Ovary (tissue), 7 donors: ENCODE measurements at regions not wholly inside any gene's neighbourhood (a gene's known extent, or its start where the extent isn't known, plus 50 kb on each side); places are given as distances from the start of the nearest gene placed in this dataset.
"Not testable (repeated sequence)": the region's sequence is repeated elsewhere in the genome, so short reads cannot be mapped to it uniquely, and the experiment has no call there.

Experiments used
- DNase-seq, 5 donors: peaks; one replicate each; pipeline ENCODE4 v3.0.0-alpha.2; 2019 to 2020
- H3K27ac ChIP-seq, 2 donors: fragments of 200-600 bp; one replicate each; pipeline versions ENCODE4 v1.5.1 to v1.8.0; 2019 to 2022
- H3K27me3 ChIP-seq: fragments of 200-600 bp; one replicate; pipeline ENCODE4 v1.8.0; 2022
- H3K36me3 ChIP-seq: fragments of 200-600 bp; sonication (generic); one replicate; pipeline ENCODE4 v1.5.1; 2019
- H3K4me1 ChIP-seq: one replicate; pipeline ENCODE4 v1.8.1; 2013; ENCODE audit warnings: mild to moderate bottlenecking, moderate library complexity; ENCODE audit not compliant: insufficient read depth
- H3K4me3 ChIP-seq: fragments of 200-600 bp; sonication (generic); one replicate; pipeline ENCODE4 v1.5.1; 2017
- H3K9me3 ChIP-seq, 2 donors: fragments of 200-600 bp in 1 of 2; sonication (generic) in 1 of 2; one replicate each; pipeline versions ENCODE4 v1.5.1 to v1.8.1; 2013 to 2019; ENCODE audit warnings: mild to moderate bottlenecking in 1 of 2, moderate library complexity in 1 of 2
- CTCF ChIP-seq, 3 donors: fragments of 450-650 bp in 2 of 3; fragments of 200-600 bp in 1 of 3; IDR thresholded peaks; one replicate each; pipeline versions ENCODE4 v1.5.1 to v1.8.0; 2016 to 2022; ENCODE audit warnings: antibody characterized with exemption in 3 of 3, mild to moderate bottlenecking in 1 of 3
- EP300 ChIP-seq: sonication (generic); formaldehyde crosslinking; IDR thresholded peaks from one replicate; pipeline ENCODE4 v1.6.1; 2017; ENCODE audit warnings: antibody characterized with exemption
- POLR2A ChIP-seq: fragments of 450-650 bp; IDR thresholded peaks from one replicate; pipeline ENCODE4 v1.6.1; 2017; ENCODE audit warnings: antibody characterized with exemption, mild to moderate bottlenecking, moderate library complexity
- WGBS, 3 donors: extraction: QIAGEN DNeasy Blood & Tissue Kit in 1 of 3; methylation state at CpG; one replicate each; pipeline versions ENCODE4 v1.1.5 to v1.1.7; 2013 to 2017; 5-methylcytosine and 5-hydroxymethylcytosine counted together
- intact Hi-C, 4 donors: fragments of 100-400 bp; cut with DNase I; formaldehyde crosslinking; loops; one replicate each; pipeline versions ENCODE4 v1.11.0 to v1.15.1; 2022 to 2023
- donor health status: DM: no; HTN: no; CAD: no; lungs with moderate emphysema.
- donor health status: DM: no; HTN: no; CAD: no.
- donor health status: Bipolar disorder and iron deficiency.
- donor health status: DM: no; HTN: no; CAD: no.
- donor health status: DM: yes; HTN: yes; CAD: no.

GRCh38 chr7:131673576-131673975, 117.1 kb upstream of the PODXL start:
- Histone ChIP-seq H3K36me3 (no peaks in the 10 kb centered on the region), H3K4me1 (no peaks in the 10 kb centered on the region), H3K27me3 (no peaks in the 10 kb centered on the region), H3K4me3 (no peak overlapping the region), H3K9me3 (no peaks in the 10 kb centered on the region), H3K27ac (no peak overlapping the region)
- no peak for TF ChIP-seq EP300
- TF ChIP-seq CTCF (IDR thresholded peaks at IDR 0.05) = no peak
- TF ChIP-seq POLR2A = no peak
- no peak for DNase-seq
- WGBS, 3 donors = 43 to 66% (median 59%) methylated on average over 3 of the region's 3 CpGs
- intact Hi-C loops = no loop called here

GRCh38 chr7:131670406-131670805, 114.0 kb upstream of the PODXL start:
- no peaks in the 10 kb centered on the region for H3K4me1 ChIP-seq
- peak in 1 of 5 donors; percentile 1 for DNase-seq
- H3K27ac ChIP-seq = no peak overlapping the region
- H3K27me3 ChIP-seq = no peaks in the 10 kb centered on the region
- no peaks in the 10 kb centered on the region for H3K36me3 ChIP-seq
- H3K9me3 ChIP-seq = no peaks in the 10 kb centered on the region
- no peak overlapping the region for H3K4me3 ChIP-seq
- intact Hi-C loops = no loop called here
- WGBS, 3 donors = 64 to 71% (median 67%) methylated on average over 2 of the region's 2 CpGs
- TF ChIP-seq EP300 (no peak), CTCF (IDR thresholded peaks at IDR 0.05) (no peak), POLR2A (no peak)

- DNase-seq = peak in 1 of 5 donors; percentile 13
- Histone ChIP-seq H3K4me1 (no peaks in the 10 kb centered on the region), H3K27ac (no peak overlapping the region), H3K27me3 (no peaks in the 10 kb centered on the region), H3K4me3 (no peak overlapping the region), H3K9me3 (no peaks in the 10 kb centered on the region), H3K36me3 (no peaks in the 10 kb centered on the region)
- 79 to 87% (median 86%) methylated on average over 4 of the region's 4 CpGs for WGBS, 3 donors
- intact Hi-C loops = no loop called here
- no peak for TF ChIP-seq POLR2A
- TF ChIP-seq EP300 = no peak
- no peak for TF ChIP-seq CTCF (IDR thresholded peaks at IDR 0.05)
These were observed 111.3 kb upstream of the PODXL start for GRCh38 chr7:131667699-131668098.

- DNase-seq = no peak
- Histone ChIP-seq H3K27me3 (no peaks in the 10 kb centered on the region), H3K4me1 (no peaks in the 10 kb centered on the region), H3K36me3 (no peaks in the 10 kb centered on the region), H3K27ac (no peak overlapping the region), H3K4me3 (no peak overlapping the region), H3K9me3 (no peaks in the 10 kb centered on the region)
- intact Hi-C loops = no loop called here
- 81 to 91% (median 84%) methylated on average over 3 of the region's 3 CpGs for WGBS, 3 donors
- TF ChIP-seq POLR2A (no peak), EP300 (no peak), CTCF (IDR thresholded peaks at IDR 0.05) (no peak)
These were observed 108.6 kb upstream of the PODXL start for GRCh38 chr7:131665021-131665420.

- 67 to 74% (median 71%) methylated on average over 5 of the region's 5 CpGs for WGBS, 3 donors
- H3K27ac ChIP-seq = no peak overlapping the region
- DNase-seq = no peak
- H3K4me1 ChIP-seq = no peaks in the 10 kb centered on the region
- intact Hi-C loops = no loop called here
- no peaks in the 10 kb centered on the region for H3K27me3 ChIP-seq
- TF ChIP-seq POLR2A (no peak), CTCF (IDR thresholded peaks at IDR 0.05) (no peak), EP300 (no peak)
- H3K9me3 ChIP-seq = no peaks in the 10 kb centered on the region
- no peak overlapping the region for H3K4me3 ChIP-seq
- no peaks in the 10 kb centered on the region for H3K36me3 ChIP-seq
These were observed 108.1 kb upstream of the PODXL start for GRCh38 chr7:131664570-131664969.

- H3K27ac ChIP-seq, H3K9me3 ChIP-seq, intact Hi-C loops, H3K27me3 ChIP-seq, H3K4me1 ChIP-seq, H3K36me3 ChIP-seq, H3K4me3 ChIP-seq: not testable (repeated sequence)
- DNase-seq = peak in 1 of 5 donors; percentile 26
- 77 to 83% (median 80%) methylated on average over 15 of the region's 15 CpGs for WGBS, 3 donors
These were observed 106.0 kb upstream of the PODXL start for GRCh38 chr7:131662301-131662873.
